ENCODE measurements at regions not wholly inside any gene's neighbourhood (a gene's known extent, or its start where the extent isn't known, plus 50 kb on each side); places are given as distances from the start of the nearest gene placed in this dataset.

DNA sequence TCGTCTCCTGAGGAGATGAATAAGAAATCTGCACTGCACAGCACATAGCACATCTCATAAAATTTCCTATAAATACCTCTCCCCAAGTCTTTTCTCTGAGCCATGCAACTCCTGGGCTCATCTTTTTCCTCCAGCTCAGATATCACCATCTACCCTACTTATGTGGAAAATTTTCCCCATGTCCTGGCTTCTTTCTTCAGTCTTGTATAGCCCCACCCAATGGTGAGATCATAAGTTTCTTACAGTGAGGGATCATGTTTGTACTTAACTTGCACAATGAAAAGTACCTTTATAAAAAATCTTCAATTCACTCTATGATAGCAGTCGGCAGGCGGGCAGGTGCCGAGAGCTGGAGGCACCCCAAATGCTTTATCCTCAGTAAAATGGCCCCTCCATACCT, 198.6 kb upstream of the S100G start:
- DNase-seq, result no peak

DNA sequence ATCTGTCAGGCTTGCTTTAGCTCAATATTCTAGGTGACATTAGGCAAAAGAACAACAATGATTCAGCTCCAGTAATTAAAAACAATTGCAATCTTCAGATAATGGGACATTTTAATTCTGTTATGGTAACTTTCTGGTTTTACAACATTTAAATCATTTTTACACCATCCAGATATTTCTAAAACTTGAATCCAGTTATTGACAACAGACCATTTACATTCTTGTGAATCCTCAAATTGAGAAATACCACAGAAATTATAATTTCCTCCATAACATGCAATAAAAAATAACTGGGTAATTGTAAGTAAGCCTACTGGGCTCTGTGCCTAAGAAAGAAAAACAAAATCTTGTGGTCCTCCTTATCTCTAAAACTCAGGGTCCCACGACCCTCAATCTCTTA, 195.0 kb upstream of the S100G start:
- no peak for DNase-seq

DNA sequence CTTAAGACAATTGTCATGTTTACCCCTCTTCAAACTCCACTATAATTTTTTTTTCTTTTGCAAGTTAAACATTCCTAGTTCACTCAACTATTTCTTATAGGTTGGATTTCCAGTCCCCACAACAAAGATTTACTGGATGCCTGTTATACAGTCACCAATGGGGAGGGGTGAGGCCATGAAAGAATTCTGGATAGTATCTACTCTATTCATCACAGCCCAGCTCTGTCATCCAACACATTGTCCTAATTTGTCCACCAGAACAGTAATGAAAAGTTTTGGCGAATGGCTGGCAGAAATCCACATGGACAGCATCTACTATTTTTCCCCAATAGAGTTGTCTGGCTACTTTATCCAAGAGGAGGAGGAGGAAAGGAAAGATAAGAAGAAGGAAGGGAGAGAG, 192.7 kb upstream of the S100G start:
- DNase-seq, result no peak

DNA sequence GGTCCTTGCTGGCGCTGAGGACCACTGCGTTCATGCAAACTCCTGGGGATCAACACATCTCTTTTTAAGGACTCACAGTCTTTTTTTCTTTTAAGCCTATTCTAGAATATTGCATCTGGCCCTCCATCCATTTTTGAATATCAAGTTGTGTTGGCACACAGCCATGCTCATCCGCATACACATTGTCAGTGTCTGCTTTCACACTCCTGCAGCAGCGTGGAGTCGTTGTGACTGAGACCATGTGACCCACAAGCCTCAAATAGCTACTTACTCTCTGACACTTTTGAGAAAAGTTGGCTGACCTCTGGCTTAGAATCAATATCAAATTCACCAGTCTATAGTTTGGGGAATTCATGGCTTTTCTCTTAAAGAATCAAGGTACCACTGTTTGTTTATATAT, 191.8 kb upstream of the S100G start:
- no peak for DNase-seq

DNA sequence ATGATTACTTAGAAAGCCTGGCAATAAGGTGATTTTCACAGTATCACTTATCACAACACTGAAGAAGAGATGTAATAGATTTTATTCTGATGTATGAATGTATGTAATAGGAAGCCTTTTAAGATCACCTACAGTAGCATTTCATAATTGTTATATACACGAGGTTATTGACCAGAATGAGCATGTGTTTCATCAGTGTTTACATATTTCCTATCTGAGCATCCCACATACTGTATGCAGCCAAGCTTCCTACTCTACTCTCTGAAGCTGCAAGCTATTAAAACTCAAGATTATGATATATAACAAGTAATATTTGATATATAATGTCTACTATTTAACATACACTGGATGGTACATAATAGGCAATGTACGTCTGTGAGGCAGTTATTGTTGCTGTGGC, 190.9 kb upstream of the S100G start:
- no peak for DNase-seq

DNA sequence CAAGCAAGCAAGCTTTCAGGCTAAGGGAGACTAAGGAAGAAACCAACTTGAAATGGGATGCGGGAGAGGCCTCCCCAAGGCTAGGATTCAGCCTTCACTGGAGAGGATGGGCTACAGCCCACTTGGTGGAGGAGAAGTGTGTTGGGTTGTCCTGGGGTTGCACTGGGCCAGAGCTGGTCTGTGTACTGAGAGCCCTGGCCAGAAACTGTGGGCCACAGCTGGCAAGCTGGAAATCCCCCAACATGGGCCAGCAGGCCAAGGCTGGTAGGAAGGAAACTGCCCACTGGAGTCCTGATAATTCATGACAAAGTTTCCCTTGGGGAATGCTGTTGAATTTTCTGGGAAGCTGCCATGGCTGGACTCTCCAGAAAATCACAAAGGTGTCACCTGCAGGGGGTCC, 188.0 kb upstream of the S100G start:
- no peak for DNase-seq

DNA sequence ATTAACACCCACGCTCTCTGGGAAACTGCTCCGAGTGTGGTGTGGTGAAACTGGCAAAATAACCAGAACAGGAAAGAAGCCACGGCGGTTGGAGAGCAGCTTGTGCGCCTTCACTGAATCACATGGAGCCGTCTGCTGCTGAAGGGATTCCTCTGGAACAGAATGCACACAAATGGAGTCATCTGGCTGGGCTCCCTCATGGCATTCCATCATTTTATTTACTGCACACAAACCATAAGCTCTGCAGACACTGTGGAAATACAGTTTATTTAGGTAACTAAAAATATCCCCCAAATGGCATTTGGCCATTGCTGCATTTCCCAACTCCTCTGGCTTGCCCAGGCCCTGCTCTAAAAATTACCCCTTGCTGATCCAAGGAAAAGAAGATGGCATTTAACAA, 187.0 kb upstream of the S100G start:
- no peak for DNase-seq

DNA sequence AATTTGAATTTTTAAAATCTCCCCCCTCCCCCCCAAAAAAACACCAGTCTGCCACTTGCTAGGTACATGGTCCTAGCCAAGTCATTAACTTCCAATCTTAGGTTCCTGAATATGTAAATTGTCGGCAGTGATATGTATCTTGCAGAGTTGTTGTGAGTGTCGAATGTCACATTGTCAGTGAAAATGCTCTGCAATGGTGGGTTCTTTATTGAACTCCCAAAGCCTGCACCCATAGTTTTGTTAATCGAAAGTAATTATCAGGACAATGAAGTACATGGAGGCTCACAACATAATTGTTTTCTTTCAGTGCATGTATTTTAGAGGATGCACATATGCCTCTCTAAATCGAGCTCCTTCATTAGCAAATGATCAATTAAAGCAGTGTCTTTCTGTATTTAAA, 185.6 kb upstream of the S100G start:
- DNase-seq, result no peak

DNA sequence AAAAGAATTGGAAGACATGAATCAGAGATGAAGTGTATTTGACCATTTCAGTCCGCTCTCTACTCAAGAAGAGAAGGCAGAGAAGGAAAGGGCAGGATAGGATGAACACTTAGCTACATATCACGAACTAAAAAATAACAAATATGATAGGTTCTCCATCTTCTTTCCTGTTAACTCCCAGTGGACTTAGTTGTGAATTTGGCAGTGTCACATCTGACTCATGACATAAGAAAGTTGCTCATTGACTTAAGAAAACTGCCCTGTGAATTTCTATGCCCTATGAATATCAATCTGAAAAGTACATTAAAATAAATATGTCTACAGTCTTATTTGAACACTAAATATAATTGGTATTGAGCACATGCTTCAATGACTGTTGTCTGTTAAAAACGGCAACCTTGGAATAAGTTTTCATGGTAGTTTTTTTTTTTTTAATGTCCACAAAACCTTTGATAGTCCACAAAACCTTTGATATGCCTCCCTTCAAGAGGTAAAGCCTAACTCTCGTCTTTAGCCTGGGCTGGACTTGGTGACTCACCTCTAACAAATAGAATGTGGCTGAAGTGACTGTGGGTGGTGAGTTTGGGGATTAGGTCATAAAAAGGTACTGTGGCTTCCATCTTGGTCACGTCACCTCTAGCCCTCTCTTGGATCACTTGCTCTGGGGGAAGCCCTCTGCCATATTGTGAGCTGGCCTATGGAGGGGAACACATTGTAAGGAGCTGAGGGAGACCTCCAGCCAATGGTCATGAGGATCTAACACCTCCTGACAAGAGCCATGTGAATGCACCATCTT, 184.7 kb upstream of the S100G start:
- no peak for DNase-seq

DNA sequence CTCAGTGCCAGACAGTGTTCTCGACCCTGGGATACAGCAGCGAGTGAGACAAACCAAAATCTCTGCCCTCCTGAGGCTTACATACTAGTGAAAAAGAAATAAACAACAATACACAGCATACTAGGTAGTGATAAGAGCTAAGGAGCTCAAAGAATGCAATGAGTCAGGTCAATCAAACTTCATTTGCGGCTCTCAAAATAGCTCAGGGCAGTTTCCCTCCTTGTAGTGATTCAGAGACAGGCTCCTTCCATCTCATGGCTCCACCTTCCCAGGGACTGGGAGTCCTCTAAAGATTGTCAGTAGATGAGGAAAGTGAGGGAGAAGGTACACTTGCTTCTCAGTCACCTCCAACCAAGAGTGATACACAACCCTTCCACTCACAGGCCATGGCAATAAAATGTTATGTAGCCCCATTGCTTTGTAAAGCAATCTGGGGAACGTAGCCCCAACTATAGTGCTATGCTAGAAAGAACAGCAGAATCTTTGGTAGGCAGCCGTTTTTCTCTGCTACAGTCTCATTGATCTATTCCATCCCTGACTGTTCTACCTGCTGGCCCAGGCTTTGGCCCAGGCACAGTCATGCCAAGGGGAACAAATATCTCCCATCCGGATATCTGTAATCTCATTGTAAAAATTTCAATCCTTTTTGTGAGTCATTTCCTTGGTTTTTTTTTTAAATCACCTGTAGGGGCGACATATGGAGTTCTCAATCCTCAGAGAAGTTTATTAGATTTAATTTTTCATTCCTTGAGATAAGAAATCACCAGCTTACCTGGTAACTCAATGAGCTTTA, 183.1 kb upstream of the S100G start:
- DNase-seq, result no peak

DNA sequence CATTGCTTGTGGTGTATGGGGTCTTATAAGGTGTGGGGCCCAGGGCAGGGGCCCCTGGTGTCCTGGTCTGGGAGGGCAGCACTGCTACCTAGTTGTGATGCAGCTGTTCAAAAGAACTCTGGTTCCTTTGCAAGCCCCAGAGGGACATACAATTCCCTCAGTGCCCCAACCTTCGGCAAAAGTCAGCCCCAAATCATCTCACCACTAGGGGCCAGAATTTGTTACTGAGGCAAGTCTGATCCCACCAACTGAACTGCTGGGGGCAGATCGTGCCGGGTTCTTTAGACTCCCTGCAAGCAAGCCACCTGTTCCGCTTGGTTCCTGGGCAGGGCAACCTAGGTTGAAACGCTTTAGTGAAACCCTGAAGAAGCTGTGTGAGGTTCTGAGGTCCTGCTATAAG, 180.1 kb upstream of the S100G start:
- DNase-seq, result no peak

DNA sequence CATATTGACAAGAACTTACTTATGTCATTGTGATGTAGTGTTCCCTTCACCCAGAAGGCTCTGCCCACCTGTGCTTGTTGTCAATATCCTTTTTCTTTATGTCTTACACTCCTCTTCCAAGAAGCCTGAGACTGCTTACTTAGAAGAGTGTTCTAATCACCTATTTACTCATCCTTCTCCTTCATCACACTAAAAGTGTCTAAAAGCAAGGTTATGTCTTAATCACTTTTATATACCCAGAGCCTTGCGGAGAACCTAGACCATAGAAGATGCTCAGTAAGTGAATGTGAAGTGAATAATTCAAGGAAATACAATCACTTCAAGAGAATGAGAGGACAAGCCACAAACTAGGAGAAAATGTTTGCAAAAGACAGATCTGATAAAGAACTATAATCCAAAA, 177.6 kb upstream of the S100G start:
- DNase-seq, result no peak

DNA sequence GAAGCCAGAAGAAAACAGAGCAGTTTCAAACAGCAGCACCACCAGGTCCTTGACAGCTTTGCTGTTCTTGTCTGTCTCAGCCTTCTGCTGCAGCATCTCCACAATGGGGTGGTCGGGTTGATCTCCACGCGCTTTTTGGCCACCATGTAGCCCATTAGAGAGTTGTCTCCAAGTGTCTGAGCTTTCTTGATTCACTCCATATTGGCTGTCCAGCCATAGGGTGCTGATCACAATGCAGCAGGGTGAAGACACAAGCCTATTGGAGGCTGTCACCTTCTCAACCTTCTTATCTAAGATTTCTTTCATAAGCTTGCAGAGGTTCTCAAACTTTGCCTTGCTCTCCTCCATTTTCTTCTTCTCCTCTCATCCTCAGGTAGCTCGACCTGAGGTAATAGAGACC, 175.4 kb upstream of the S100G start:
- DNase-seq, result no peak

DNA sequence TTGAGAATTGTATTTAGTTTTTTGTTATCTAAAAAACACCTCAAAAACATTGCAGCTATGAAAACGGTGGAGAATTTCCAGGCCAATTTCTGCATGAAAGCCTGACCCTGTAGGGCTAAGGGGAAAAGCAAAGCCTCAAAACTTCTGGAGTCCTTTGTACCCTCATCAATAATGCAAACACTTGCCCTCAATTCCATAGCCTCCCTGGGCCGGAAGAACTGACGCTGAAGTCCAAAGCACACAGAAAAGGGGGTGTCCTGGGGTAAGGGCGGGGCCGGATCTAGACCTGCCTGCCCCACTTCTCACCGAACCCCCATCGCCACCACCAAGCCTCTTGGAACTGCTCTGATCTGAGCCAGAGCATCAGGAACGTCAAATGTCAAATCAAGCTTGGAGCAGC, 173.9 kb upstream of the S100G start:
- no peak for DNase-seq

DNA sequence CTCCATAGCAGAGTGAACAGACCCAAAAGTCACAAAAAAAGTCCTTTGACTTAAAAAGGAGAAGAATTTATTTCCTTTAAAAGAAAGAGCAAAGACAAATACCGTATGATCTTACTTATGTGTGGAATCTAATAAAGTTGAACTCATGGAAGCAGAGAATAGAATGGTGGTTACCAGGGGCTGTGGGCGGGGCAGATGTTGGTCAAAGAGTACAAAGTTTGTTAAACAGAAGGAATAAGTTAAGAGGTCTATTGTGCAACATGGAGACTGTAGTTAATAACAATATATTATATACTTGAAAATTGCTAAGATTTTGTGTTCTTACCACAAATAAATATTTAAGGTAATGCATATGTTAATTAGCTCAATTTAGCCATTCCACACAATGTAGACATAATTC, 173.3 kb upstream of the S100G start:
- DNase-seq, result no peak

DNA sequence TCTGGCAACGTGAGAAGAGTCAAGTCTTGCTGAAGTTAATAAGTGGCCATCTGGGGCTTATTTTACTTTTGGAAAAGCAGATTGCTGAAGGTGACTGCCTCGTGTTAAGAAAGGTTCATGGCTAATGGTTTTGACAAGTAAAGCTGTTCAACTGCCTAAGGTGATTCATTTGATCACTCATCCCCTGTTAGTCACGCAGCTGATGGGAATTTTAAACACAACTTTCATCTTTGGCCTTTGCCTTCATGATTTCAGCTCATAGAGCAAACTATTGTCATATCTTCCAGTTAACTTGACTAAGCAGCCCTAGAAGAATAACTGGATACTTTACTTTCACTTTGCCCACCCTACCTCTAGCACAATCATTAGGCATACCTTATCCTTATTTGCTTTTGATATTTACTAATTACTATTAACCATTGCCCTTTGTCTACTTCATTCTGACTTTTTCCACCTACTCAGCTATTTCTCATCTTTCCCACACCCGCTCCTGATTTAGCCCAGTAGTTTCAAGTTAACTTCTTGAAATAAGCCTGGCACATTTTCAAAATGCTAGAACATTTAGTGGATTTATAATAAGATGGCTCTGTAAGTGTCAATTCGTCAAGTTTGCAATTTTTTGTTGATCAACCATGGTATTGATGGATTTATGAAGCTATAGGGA, 170.6 kb upstream of the S100G start:
- no peak for DNase-seq

DNA sequence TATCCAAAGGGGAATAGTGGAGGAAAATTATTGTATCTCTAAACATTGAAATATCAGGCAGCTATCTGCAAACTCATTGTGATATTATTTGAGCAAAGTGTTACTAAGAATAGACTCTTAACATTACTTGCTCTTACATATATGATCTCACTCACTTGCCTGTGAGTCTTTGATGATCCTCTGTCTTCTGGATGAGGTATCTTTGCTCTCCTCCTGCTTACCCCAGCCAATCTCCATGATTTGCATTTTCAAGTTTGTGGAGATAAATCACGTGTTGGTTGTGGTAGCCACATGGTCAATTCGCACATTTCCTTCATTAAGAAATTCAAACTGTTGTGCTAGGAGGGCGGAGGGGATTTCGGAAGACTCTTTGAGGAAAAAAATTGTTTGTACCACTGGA, 169.9 kb upstream of the S100G start:
- DNase-seq, result no peak

DNA sequence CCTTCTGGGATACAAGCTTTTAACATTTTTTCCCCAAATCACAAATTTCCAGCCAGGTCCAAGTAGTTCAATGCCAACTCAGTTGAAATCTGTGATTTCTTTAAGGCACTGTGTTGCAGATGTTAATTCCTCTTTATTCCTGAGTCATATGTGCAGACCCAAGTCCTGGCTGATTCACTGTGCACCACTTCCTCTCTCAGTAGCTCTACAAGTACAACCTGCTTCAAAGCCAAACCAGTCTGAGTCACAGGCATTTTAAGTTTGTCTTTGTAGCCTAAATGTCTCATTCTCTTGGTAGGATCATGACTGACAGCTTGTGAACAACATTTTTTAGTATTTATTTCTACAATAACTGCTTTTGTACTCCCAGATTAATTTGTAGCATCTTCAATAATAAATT, 165.6 kb upstream of the S100G start:
- DNase-seq, result no peak

DNA sequence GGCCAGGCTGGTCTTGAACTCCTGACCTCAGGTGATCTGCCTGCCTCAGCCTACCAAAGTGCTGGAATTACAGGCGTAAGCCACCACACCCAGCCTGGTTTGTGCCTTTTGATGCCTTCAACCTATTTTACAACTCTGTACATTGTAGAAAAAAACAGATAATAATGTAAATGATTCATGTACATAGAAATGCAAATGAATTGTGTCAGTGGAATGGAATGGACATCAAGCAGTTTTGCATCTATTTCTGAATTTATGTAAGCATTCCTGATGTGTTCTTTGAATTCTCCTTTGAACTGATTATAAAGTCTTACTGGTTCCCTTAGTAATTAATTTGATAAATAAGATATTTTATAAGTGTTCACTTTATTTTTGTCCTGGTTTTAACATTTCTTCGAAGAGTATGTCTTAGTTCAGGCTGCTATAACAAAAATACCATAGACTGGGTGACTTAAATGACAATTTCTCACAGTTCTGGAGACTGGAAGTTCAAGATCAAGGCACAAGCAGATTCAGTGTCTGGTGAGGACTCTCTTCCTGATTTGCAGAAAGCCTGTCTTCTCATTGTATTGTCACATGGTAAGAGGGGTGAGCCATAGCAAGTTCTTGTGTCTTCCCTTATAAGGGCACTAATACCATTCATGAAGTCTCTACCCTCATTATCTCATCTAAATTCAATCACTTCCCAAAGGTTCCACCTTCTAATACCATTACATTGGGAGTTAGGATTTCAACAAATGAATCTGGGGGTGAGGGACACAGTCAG, 162.2 kb upstream of the S100G start:
- no peak for DNase-seq

DNA sequence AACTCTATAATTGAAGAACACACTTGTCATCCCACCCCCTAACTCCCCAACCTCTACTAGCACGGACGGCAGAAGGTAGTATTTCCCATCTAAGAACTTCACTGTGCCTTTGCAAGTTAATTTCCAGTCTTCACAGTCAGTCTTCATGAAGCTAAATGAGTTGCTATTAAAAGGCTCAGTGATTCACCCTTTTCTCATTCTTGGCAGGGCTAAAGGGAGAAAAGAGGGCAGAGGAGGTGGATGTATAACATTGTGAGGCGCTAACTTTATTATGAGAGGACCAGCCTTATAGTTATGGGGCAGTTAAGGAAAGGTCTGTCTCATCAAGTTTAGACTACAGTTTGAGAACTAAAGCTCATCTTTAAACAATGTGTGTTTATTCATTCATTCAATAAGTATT, 161.0 kb upstream of the S100G start:
- DNase-seq, result no peak

DNA sequence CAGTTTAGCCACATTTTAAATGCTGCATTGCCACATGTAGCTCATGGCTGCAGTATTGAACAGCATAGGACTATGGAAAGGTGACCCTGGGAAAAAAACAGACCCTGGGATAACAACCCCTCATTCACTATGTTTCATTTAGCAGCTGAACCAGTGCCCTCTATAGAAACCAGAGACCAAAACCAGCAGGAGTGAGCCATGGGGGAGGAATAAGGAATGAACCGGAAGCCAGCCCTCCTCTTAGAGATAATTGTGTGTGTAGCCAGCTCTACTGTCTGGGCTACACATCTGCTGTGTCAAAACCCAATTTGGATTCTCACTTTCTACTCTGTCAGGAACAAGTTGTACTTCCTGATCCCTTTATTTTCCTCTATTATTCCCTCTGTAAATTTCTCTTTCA, 158.5 kb upstream of the S100G start:
- DNase-seq, result no peak

DNA sequence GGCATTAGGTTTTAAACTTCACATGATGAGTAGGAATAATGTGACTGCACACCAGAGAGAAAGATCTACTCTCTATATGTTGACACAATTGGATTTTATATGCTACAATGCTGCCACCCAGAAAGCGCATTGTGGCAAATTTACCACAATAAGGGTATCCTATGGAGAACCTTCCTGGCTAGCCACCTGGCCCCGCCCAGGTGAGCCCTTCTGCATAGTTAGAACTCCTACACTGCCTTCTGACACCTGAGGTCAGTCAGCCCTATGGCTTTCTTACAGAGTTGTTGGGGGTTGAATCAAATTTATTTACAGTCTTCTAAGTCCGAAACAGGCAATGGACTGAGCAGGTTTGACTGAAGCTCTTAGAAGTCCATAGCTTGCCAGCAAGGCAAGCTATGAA, 153.8 kb upstream of the S100G start:
- no peak for DNase-seq
